PC-3 (cell line): ENCODE measurements at regions not wholly inside any gene's neighbourhood (a gene's known extent, or its start where the extent isn't known, plus 50 kb on each side); places are given as distances from the start of the nearest gene placed in this dataset.

Experiments used
- CTCF ChIP-seq: fragments of 300-600 bp; sonication (generic); conservative IDR thresholded peaks from 2 replicates; pipeline ENCODE4 v1.5.1; 2017; ENCODE audit warnings: antibody characterized with exemption, low read depth, mild to moderate bottlenecking, low read length
- EZH2 ChIP-seq: fragments of 300-600 bp; sonication (generic); IDR thresholded peaks from one replicate; pipeline ENCODE4 v1.6.1; 2017; ENCODE audit warnings: antibody characterized with exemption, mild to moderate bottlenecking, low read length; ENCODE audit not compliant: unreplicated experiment
- EZH2phosphoT487 ChIP-seq: fragments of 300-600 bp; sonication (generic); IDR thresholded peaks from 2 replicates; pipeline ENCODE4 v1.6.1; 2018; ENCODE audit warnings: mild to moderate bottlenecking, antibody characterized with exemption, low read length, borderline replicate concordance

GRCh38 chr3:13714251-13714916 lies 165.5 kb downstream of the FBLN2 start:
- no peak for TF ChIP-seq CTCF
- TF ChIP-seq EZH2: no peak
- TF ChIP-seq EZH2phosphoT487: no peak
